Peyer's patch (tissue), 4 donors: ENCODE measurements at regions not wholly inside any gene's neighbourhood (a gene's known extent, or its start where the extent isn't known, plus 50 kb on each side); places are given as distances from the start of the nearest gene placed in this dataset.

Source experiments
- DNase-seq, 3 donors: peaks; one replicate each; pipeline ENCODE4 v3.0.0-alpha.2; 2017 to 2019
- H3K27ac ChIP-seq, 4 donors: fragments of 200-600 bp; sonication (generic); one replicate each; pipeline ENCODE4 v1.5.1; 2016 to 2019
- H3K27me3 ChIP-seq, 2 donors: fragments of 200-600 bp; sonication (generic); one replicate each; pipeline ENCODE4 v1.5.1; 2019
- H3K36me3 ChIP-seq, 3 donors: fragments of 200-600 bp; sonication (generic); one replicate each; pipeline ENCODE4 v1.5.1; 2016 to 2019
- H3K4me1 ChIP-seq, 4 donors: fragments of 200-600 bp; sonication (generic); one replicate each; pipeline ENCODE4 v1.5.1; 2016 to 2019
- H3K4me3 ChIP-seq, 4 donors: fragments of 200-600 bp; sonication (generic); 1 replicate in 3 of 4; 2 replicates in 1 of 4; pipeline ENCODE4 v1.5.1; 2016 to 2019; ENCODE audit warnings: mild to moderate bottlenecking in 1 of 4
- H3K9me3 ChIP-seq, 4 donors: fragments of 200-600 bp; sonication (generic); one replicate each; pipeline ENCODE4 v1.5.1; 2016 to 2019; ENCODE audit warnings: mild to moderate bottlenecking in 1 of 4
- POLR2A ChIP-seq, 2 donors: fragments of 450-650 bp; IDR thresholded peaks; one replicate each; pipeline ENCODE4 v1.5.1; 2017; ENCODE audit warnings: antibody characterized with exemption in 2 of 2, mild to moderate bottlenecking in 2 of 2, moderate library complexity in 2 of 2
- TF ChIP-seq, protein P1 (sequence below), 6 experiments: fragments of 450-650 bp in 4 of 6; fragments of 200-600 bp in 2 of 6; sonication (generic) in 1 of 6; IDR thresholded peaks; one replicate each; pipeline ENCODE4 v1.5.1; 2017 to 2019; ENCODE audit warnings: antibody characterized with exemption in 6 of 6, mild to moderate bottlenecking in 3 of 6, moderate library complexity in 1 of 6

- H3K36me3 ChIP-seq, result no peaks in the 10 kb centered on the region
- no peak for TF ChIP-seq POLR2A (IDR thresholded peaks at IDR 0.05)
- TF ChIP-seq, protein P1, sequence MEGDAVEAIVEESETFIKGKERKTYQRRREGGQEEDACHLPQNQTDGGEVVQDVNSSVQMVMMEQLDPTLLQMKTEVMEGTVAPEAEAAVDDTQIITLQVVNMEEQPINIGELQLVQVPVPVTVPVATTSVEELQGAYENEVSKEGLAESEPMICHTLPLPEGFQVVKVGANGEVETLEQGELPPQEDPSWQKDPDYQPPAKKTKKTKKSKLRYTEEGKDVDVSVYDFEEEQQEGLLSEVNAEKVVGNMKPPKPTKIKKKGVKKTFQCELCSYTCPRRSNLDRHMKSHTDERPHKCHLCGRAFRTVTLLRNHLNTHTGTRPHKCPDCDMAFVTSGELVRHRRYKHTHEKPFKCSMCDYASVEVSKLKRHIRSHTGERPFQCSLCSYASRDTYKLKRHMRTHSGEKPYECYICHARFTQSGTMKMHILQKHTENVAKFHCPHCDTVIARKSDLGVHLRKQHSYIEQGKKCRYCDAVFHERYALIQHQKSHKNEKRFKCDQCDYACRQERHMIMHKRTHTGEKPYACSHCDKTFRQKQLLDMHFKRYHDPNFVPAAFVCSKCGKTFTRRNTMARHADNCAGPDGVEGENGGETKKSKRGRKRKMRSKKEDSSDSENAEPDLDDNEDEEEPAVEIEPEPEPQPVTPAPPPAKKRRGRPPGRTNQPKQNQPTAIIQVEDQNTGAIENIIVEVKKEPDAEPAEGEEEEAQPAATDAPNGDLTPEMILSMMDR (IDR thresholded peaks at IDR 0.05), result no peak
- peaks cover 0 to 7% (median 0%) of the 10 kb centered on the region in 4 donors for H3K4me1 ChIP-seq
- H3K27me3 ChIP-seq, result no peaks in the 10 kb centered on the region
- H3K4me3 ChIP-seq, result no peak overlapping the region
- no peaks in the 10 kb centered on the region for H3K9me3 ChIP-seq
- no peak for DNase-seq
- no peak overlapping the region for H3K27ac ChIP-seq
These were observed 64.2 kb upstream of the IFNG-AS1 start for GRCh38 chr12:67925077-67925476.

GRCh38 chr12:67925552-67925951 lies 63.7 kb upstream of the IFNG-AS1 start:
- Histone ChIP-seq H3K27me3 (no peaks in the 10 kb centered on the region), H3K27ac (no peak overlapping the region), H3K9me3 (no peaks in the 10 kb centered on the region), H3K4me3 (no peak overlapping the region), H3K36me3 (no peaks in the 10 kb centered on the region), H3K4me1 (peaks cover 0 to 7% (median 0%) of the 10 kb centered on the region in 4 donors)
- no peak for DNase-seq
- TF ChIP-seq, protein P1 (IDR thresholded peaks at IDR 0.05), result no peak
- no peak for TF ChIP-seq POLR2A (IDR thresholded peaks at IDR 0.05)

GRCh38 chr12:67926063-67926462 lies 63.2 kb upstream of the IFNG-AS1 start:
- H3K27ac ChIP-seq, result no peak overlapping the region

DNA sequence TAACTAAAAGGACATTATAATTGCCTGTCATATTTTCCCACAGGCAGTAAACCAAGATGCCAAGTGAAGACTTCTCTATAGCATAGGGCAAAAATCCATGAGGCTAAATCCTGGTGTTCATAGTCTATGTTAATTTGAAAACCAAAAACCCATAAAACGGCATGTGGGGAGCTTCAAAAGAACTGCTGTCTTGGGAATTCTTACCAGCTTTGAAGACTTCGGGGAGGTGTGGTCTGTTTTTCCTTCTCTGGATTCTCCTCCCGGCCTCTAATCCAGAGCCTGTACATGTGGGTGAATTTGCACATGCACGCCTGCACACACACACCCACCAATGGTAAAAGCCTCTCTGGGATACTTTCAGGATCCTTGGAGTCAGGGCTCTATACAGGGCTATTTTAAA lies 61.9 kb upstream of the IFNG-AS1 start:
- Histone ChIP-seq H3K4me1 (peaks cover 0 to 7% (median 0%) of the 10 kb centered on the region in 4 donors), H3K27ac (no peak overlapping the region)
- no peak for TF ChIP-seq POLR2A (IDR thresholded peaks at IDR 0.05)
- TF ChIP-seq, protein P1 (IDR thresholded peaks at IDR 0.05), result no peak

More at GRCh38 chr12:67926063-67926462, 63.2 kb upstream of the IFNG-AS1 start:
- H3K27me3 ChIP-seq, result no peaks in the 10 kb centered on the region
- peaks cover 0 to 7% (median 0%) of the 10 kb centered on the region in 4 donors for H3K4me1 ChIP-seq
- H3K9me3 ChIP-seq, result no peaks in the 10 kb centered on the region
- no peak overlapping the region for H3K4me3 ChIP-seq
- no peak for DNase-seq
- H3K36me3 ChIP-seq, result no peaks in the 10 kb centered on the region
- TF ChIP-seq, protein P1 (IDR thresholded peaks at IDR 0.05), result no peak
- no peak for TF ChIP-seq POLR2A (IDR thresholded peaks at IDR 0.05)

DNA sequence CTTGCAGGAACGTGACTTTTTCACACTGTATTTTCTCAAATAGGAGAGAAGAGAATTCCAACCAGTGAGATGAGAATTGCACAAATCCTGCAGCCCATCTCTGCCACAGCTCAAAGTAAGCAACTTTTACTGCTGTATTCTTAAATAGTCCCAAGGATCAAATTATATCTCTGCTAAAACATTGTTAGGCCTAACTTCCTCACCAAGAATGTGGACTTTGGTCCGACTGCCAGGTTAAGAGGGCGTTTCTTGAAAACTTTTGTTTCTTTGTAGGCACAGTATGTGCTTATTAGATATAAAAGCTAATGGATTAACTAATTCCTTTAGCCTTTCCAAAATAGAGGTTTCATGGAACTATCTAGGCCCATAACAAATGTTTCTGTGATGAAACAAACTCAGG lies 61.4 kb upstream of the IFNG-AS1 start:
- peaks cover 0 to 7% (median 0%) of the 10 kb centered on the region in 4 donors for H3K4me1 ChIP-seq
- no peak overlapping the region for H3K4me3 ChIP-seq
- no peaks in the 10 kb centered on the region for H3K9me3 ChIP-seq
- H3K36me3 ChIP-seq, result no peaks in the 10 kb centered on the region
- no peak overlapping the region for H3K27ac ChIP-seq
- TF ChIP-seq, protein P1 (IDR thresholded peaks at IDR 0.05), result no peak
- no peak for TF ChIP-seq POLR2A (IDR thresholded peaks at IDR 0.05)
- DNase-seq, result no peak
- no peaks in the 10 kb centered on the region for H3K27me3 ChIP-seq

More for the DNA sequence above, 61.9 kb upstream of the IFNG-AS1 start:
- Histone ChIP-seq H3K36me3 (no peaks in the 10 kb centered on the region), H3K9me3 (no peaks in the 10 kb centered on the region), H3K27me3 (no peaks in the 10 kb centered on the region), H3K4me3 (no peak overlapping the region)
- no peak for DNase-seq
